Caco-2 (cell line): ENCODE measurements at regions not wholly inside any gene's neighbourhood (a gene's known extent, or its start where the extent isn't known, plus 50 kb on each side); places are given as distances from the start of the nearest gene placed in this dataset.

Source experiments
- BruUV-seq: library from RNA; stranded (reverse); fragments of 400-500 nt; replicated peaks from 2 replicates; lab custom pipeline; 2021; lab: Mats Ljungman, UMichigan
- CTCF ChIA-PET: fragments of 300-600 bp; sonication (Branson Sonifier 250); formaldehyde crosslinking; loops from one replicate; lab custom pipeline; 2022; ENCODE audit warnings: antibody characterized with exemption; lab: Charles Lee
- POLR2A ChIA-PET: fragments of 300-600 bp; sonication (Branson Sonifier 250); formaldehyde crosslinking; loops from one replicate; lab custom pipeline; 2022; ENCODE audit warnings: antibody characterized with exemption; lab: Charles Lee
- DNase-seq, 2 experiments: peaks; one replicate each; pipeline versions ENCODE4 v3.0.0 to v3.0.0-alpha.2; 2020 to 2022
- H3K27me3 ChIP-seq: replicated peaks from 2 replicates; pipeline ENCODE4 v1.6.0; 2011; ENCODE audit warnings: low read length; ENCODE audit not compliant: control insufficient read depth, insufficient read depth
- H3K36me3 ChIP-seq: 2 replicates; pipeline ENCODE4 v1.5.1; 2011; ENCODE audit warnings: low read length; ENCODE audit not compliant: control insufficient read depth, insufficient read depth
- H3K4me1 ChIP-seq: fragments of 250-450 bp; sonication (Bioruptor Pico); 2 replicates; pipeline ENCODE4 v1.5.1; 2020; ENCODE audit warnings: mild to moderate bottlenecking
- H3K4me3 ChIP-seq: 2 replicates; pipeline ENCODE4 v1.5.1; 2011; ENCODE audit warnings: low read depth, mild to moderate bottlenecking, control low read depth, low read length
- H3K9me3 ChIP-seq: fragments of 250-450 bp; sonication (Bioruptor Pico); 2 replicates; pipeline ENCODE4 v1.5.1; 2020; ENCODE audit warnings: mild to moderate bottlenecking, moderate library complexity
- H3K27ac Mint-ChIP-seq: one replicate; pipeline ENCODE4 v1.8.0; 2022; ENCODE audit warnings: mixed read lengths; ENCODE audit not compliant: unreplicated experiment
- H3K27me3 Mint-ChIP-seq: one replicate; pipeline ENCODE4 v1.8.0; 2022; ENCODE audit warnings: mixed read lengths; ENCODE audit not compliant: insufficient read depth, unreplicated experiment
- H3K36me3 Mint-ChIP-seq: one replicate; pipeline ENCODE4 v1.8.0; 2022; ENCODE audit warnings: mild to moderate bottlenecking, mixed read lengths; ENCODE audit not compliant: insufficient read depth, unreplicated experiment
- H3K4me1 Mint-ChIP-seq: one replicate; pipeline ENCODE4 v1.8.0; 2022; ENCODE audit warnings: low read depth, mixed read lengths; ENCODE audit not compliant: unreplicated experiment
- H3K4me3 Mint-ChIP-seq: one replicate; pipeline ENCODE4 v1.8.0; 2022; ENCODE audit warnings: mild to moderate bottlenecking, moderate library complexity, mixed read lengths; ENCODE audit not compliant: unreplicated experiment
- H3K9me3 Mint-ChIP-seq: one replicate; pipeline ENCODE4 v1.8.0; 2022; ENCODE audit warnings: mixed read lengths; ENCODE audit not compliant: unreplicated experiment
- CTCF ChIP-seq, 2 experiments: fragments of 200-600 bp in 1 of 2; IDR thresholded peaks; 1 replicate in 1 of 2; 2 replicates in 1 of 2; pipeline versions ENCODE4 v1.5.1 to v1.8.0; 2011 to 2022; ENCODE audit warnings: antibody characterized with exemption in 1 of 2, control low read depth in 1 of 2, inconsistent platforms in 1 of 2, low read depth in 1 of 2, low read length in 1 of 2, mild to moderate bottlenecking in 1 of 2, moderate library complexity in 1 of 2; ENCODE audit not compliant: insufficient read depth in 1 of 2, severe bottlenecking in 1 of 2, unreplicated experiment in 1 of 2
- intact Hi-C: fragments of 100-400 bp; cut with micrococcal nuclease; formaldehyde crosslinking; loops from one replicate; pipeline ENCODE4 v1.10.0; 2022; ENCODE audit not compliant: unreplicated experiment

- BruUV-seq = no TSS peak
- TF ChIP-seq CTCF (IDR thresholded peaks at IDR 0.05; ENCODE audit: insufficient read depth in 1 of 2, low read depth in 1 of 2, low read length in 1 of 2, severe bottlenecking in 1 of 2, unreplicated experiment in 1 of 2) = no peak
- intact Hi-C loops = no loop called here
- H3K36me3 Mint-ChIP-seq = no peaks in the 10 kb centered on the region
- POLR2A ChIA-PET = no interaction called here
- no peaks in the 10 kb centered on the region for H3K4me1 Mint-ChIP-seq
- DNase-seq = no peak
- no peaks in the 10 kb centered on the region for H3K9me3 Mint-ChIP-seq
- H3K9me3 ChIP-seq = no peaks in the 10 kb centered on the region; the same call in 1 of the 2 replicates
- no peak overlapping the region for H3K4me3 Mint-ChIP-seq
- no peak overlapping the region for H3K27ac Mint-ChIP-seq
- H3K4me1 ChIP-seq = no peaks in the 10 kb centered on the region
- no peaks in the 10 kb centered on the region for H3K36me3 ChIP-seq
- CTCF ChIA-PET = no interaction called here
- no peaks in the 10 kb centered on the region for H3K27me3 Mint-ChIP-seq
- no peak overlapping the region for H3K4me3 ChIP-seq
- H3K27me3 ChIP-seq = no peaks in the 10 kb centered on the region
Measured at GRCh38 chr2:13040043-13040442, 323.3 kb downstream of the TRIB2 start.

GRCh38 chr2:13046557-13047165, 329.9 kb downstream of the TRIB2 start:
- BruUV-seq = no TSS peak
- no peaks in the 10 kb centered on the region for H3K9me3 Mint-ChIP-seq
- DNase-seq = no peak
- H3K27me3 ChIP-seq = no peaks in the 10 kb centered on the region
- H3K4me3 ChIP-seq = no peak overlapping the region
- H3K36me3 ChIP-seq = no peaks in the 10 kb centered on the region
- H3K4me1 Mint-ChIP-seq = no peaks in the 10 kb centered on the region
- peak; percentile 12 to 17 for TF ChIP-seq CTCF (IDR thresholded peaks at IDR 0.05; ENCODE audit: insufficient read depth in 1 of 2, low read depth in 1 of 2, low read length in 1 of 2, severe bottlenecking in 1 of 2, unreplicated experiment in 1 of 2)
- ChIA-PET CTCF (no interaction called here), POLR2A (no interaction called here)
- no peaks in the 10 kb centered on the region for H3K9me3 ChIP-seq
- H3K4me3 Mint-ChIP-seq = no peak overlapping the region
- H3K27me3 Mint-ChIP-seq = no peaks in the 10 kb centered on the region
- H3K27ac Mint-ChIP-seq = no peak overlapping the region
- no peaks in the 10 kb centered on the region for H3K4me1 ChIP-seq
- intact Hi-C loops = no loop called here
- H3K36me3 Mint-ChIP-seq = no peaks in the 10 kb centered on the region

GRCh38 chr2:13050764-13051163, 334.0 kb downstream of the TRIB2 start:
- Mint-ChIP-seq H3K9me3 (no peaks in the 10 kb centered on the region), H3K36me3 (no peaks in the 10 kb centered on the region), H3K27me3 (no peaks in the 10 kb centered on the region), H3K4me3 (no peak overlapping the region), H3K4me1 (no peaks in the 10 kb centered on the region), H3K27ac (no peak overlapping the region)
- ChIA-PET POLR2A (no interaction called here), CTCF (no interaction called here)
- DNase-seq = no peak
- Histone ChIP-seq H3K27me3 (no peaks in the 10 kb centered on the region), H3K4me3 (no peak overlapping the region), H3K4me1 (no peaks in the 10 kb centered on the region), H3K36me3 (no peaks in the 10 kb centered on the region), H3K9me3 (no peaks in the 10 kb centered on the region)
- intact Hi-C loops = no loop called here
- TF ChIP-seq CTCF (IDR thresholded peaks at IDR 0.05; ENCODE audit: insufficient read depth in 1 of 2, low read depth in 1 of 2, low read length in 1 of 2, severe bottlenecking in 1 of 2, unreplicated experiment in 1 of 2) = no peak
- BruUV-seq = no TSS peak
